ENCODE measurements at regions not wholly inside any gene's neighbourhood (a gene's known extent, or its start where the extent isn't known, plus 50 kb on each side); places are given as distances from the start of the nearest gene placed in this dataset.

DNA sequence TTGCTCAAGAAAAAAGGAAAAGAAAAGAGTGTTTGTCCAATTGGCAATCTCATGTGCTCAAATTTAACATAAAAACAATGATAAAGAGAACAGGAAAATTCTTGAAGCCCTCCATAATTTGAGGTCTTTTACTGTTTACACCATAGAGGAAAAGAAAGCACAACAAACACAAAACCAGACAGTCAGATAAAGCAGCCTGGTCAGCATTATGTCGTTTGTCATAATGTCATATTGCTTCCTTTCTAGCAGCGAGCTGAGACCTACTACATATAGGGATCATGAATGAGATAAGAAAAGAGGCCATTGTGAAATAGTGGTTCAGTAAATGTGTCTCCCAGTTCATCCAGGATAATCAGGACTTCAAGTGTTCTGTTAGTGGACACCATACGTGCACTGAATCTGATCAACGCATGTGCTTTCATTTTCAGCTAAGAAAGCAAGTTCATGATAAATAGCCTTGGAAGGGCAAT is 64.7 kb upstream of the SELENOP start (continued):
- peak in 1 of 2 experiments; percentile 58; a peak in 2 of 4 replicates for TF ChIP-seq FOXK2 (conservative IDR thresholded peaks at IDR 0.05 in 1 of 2, IDR thresholded peaks at IDR 0.05 in 1 of 2; ENCODE audit: low read depth in 2 of 2)

DNA sequence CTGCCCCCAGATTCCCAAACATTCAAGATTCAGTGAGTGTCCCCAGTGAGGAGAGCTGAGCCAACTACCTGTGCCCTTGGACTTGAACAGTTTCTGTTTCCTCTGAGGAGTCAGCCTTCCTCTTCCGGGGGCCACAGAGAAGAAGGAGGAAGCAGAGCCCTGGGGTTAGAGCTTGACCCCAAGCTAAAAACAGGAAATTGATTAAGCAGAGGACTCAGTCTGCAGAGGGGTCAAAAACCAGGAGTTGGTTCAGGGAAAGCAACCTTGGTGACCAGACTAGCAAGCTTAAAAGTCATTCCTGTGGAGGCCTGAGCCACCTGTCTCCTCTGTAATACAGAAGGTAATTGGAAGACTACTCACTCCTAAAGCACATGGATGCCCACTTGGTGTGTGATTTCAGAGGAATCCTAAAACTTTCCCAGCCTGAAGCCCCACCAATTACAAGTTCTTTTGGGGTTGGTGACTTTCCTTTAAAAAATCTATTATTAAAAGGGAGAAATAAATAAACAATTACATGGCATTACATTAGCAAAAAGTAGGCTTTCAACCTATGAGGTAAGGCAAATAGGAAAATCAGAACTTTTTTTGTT is 64.2 kb upstream of the SELENOP start:
- Histone ChIP-seq H3K9me3 (replicated peaks; ENCODE audit: control insufficient read depth, insufficient read depth, low read depth, low read length) (no peaks in the 10 kb centered on the region), H3K36me3 (ENCODE audit: control insufficient read depth, insufficient read depth, low read length) (no peaks in the 10 kb centered on the region), H3K4me1 (replicated peaks in 1 of 2; ENCODE audit: control insufficient read depth in 2 of 2, insufficient read depth in 2 of 2, low read length in 2 of 2) (peaks cover 17 to 40% of the 10 kb centered on the region in 2 experiments; a peak in 4 of 5 replicates), H3K27ac (ENCODE audit: extremely low read depth, low read depth, low read length) (no peak overlapping the region), H3K9ac (ENCODE audit: insufficient read depth in 1 of 2, low read depth in 2 of 2, low read length in 2 of 2) (no peak overlapping the region), H4K20me1 (replicated peaks; ENCODE audit: control insufficient read depth, insufficient read depth, low read length) (no peaks in the 10 kb centered on the region), H3K4me2 (ENCODE audit: insufficient read depth, low read length) (0 out of 2 replicates have a peak overlapping the region, but pooled peaks have one; percentile 38), H3K79me2 (ENCODE audit: control insufficient read depth, insufficient read depth, low read length) (no peaks in the 10 kb centered on the region), H3K4me3 (no peak overlapping the region), H2AFZ (ENCODE audit: low read depth, low read length) (peak overlapping the region; percentile 69), H3K9me1 (ENCODE audit: control insufficient read depth, insufficient read depth, low read length) (no peaks in the 10 kb centered on the region), H3K27me3 (ENCODE audit: control insufficient read depth in 2 of 2, insufficient read depth in 2 of 2, low read length in 2 of 2) (no peaks in the 10 kb centered on the region)
- no TSS peak for BruUV-seq (replicated peaks)
- in situ Hi-C loops (cut with MboI) = loop anchor here (10.0 to 25.0 kb wide), 2 partner anchors 289 to 1011 kb away; no protein-coding TSS in a partner anchor
- DNase-seq (ENCODE audit: extremely low read depth in 1 of 4, low spot score in 3 of 4) (peak in 2 of 4 experiments; percentile 30 to 42), ATAC-seq (peak; percentile 9; the same call in 1 of the 3 replicates), FAIRE-seq (no peak)
- intact Hi-C loops (cut with micrococcal nuclease) = loop anchor here (5.0 kb wide), 1 partner anchor 44 kb away; no protein-coding TSS in a partner anchor
- WGBS (ENCODE audit: insufficient coverage, low coverage, missing lambda C conversion rate) = 11% methylated on average over 1 of the region's 1 CpG
- CTCF ChIA-PET (ENCODE audit: low intra/inter-chr PET ratio) = no interaction called here
- POLR2A ChIA-PET = interaction anchor here (0.6 to 1.6 kb wide), 6 partner anchors 12 to 1487 kb away, joined by 3 to 4 read pairs (median 3); no protein-coding TSS in a partner anchor
- TF ChIP-seq ZNF644 (tag; IDR thresholded peaks at IDR 0.05; ENCODE audit: low read depth) (peak; percentile 14; the same call in 1 of the 2 replicates), ZFX (CRISPR knock-in tag; IDR thresholded peaks at IDR 0.05) (no peak), CBFA2T3 (IDR thresholded peaks at IDR 0.05) (no peak), ZNF512 (tag; IDR thresholded peaks at IDR 0.05) (0 out of 2 replicates have a peak, but pooled peaks have one; percentile 31), MAFF (IDR thresholded peaks at IDR 0.05; ENCODE audit: low read length) (no peak), TGIF2 (CRISPR knock-in tag; IDR thresholded peaks at IDR 0.05) (no peak), ZNF584 (CRISPR knock-in tag; IDR thresholded peaks at IDR 0.05; ENCODE audit: low read depth) (peak; percentile 86), ELF1 (tag; IDR thresholded peaks at IDR 0.05) (peak; percentile 52), COPS2 (conservative IDR thresholded peaks at IDR 0.05) (no peak), ZNF766 (CRISPR knock-in tag; conservative IDR thresholded peaks at IDR 0.05) (peak; percentile 43), NR2C1 (IDR thresholded peaks at IDR 0.05) (peak; percentile 86), NR2C1 (tag; IDR thresholded peaks at IDR 0.05) (peak; percentile 88), CXXC5 (CRISPR knock-in tag; IDR thresholded peaks at IDR 0.05) (peak; percentile 44; the same call in 1 of the 2 replicates), HDAC8 (tag; IDR thresholded peaks at IDR 0.05) (no peak), SPI1 (IDR thresholded peaks at IDR 0.05; ENCODE audit: borderline replicate concordance, low read depth, low read length) (0 out of 2 replicates have a peak, but pooled peaks have one; percentile 41), GABPA (tag; conservative IDR thresholded peaks at IDR 0.05; ENCODE audit: low read depth) (peak; percentile 78)

Data from K562 (cell line).